Upper lobe of left lung (tissue), 6 donors: ENCODE measurements at regions not wholly inside any gene's neighbourhood (a gene's known extent, or its start where the extent isn't known, plus 50 kb on each side); places are given as distances from the start of the nearest gene placed in this dataset.
A peak's percentile ranks its signal among the peaks of the same experiment; 100 is the strongest.

Experiments
- ATAC-seq, 2 donors: fragments of 200-7000 bp; cut with Tn5 transposase; one replicate each; pipeline ENCODE4 v1.9.1; 2022; ENCODE audit warnings: mild to moderate bottlenecking in 2 of 2, moderate library complexity in 2 of 2; ENCODE audit not compliant: low FRiP score in 2 of 2
- DNase-seq, 2 donors: peaks; one replicate each; pipeline ENCODE4 v3.0.0-alpha.2; 2019 to 2020
- H3K27ac ChIP-seq, 4 donors: fragments of 200-600 bp; sonication (generic); one replicate each; pipeline ENCODE4 v1.5.1; 2016 to 2019
- H3K27me3 ChIP-seq, 4 donors: fragments of 200-600 bp; sonication (generic); one replicate each; pipeline ENCODE4 v1.5.1; 2017 to 2019
- H3K36me3 ChIP-seq, 4 donors: fragments of 200-600 bp; sonication (generic); one replicate each; pipeline ENCODE4 v1.5.1; 2016 to 2019
- H3K4me1 ChIP-seq, 4 donors: fragments of 200-600 bp; sonication (generic); one replicate each; pipeline ENCODE4 v1.5.1; 2018 to 2019
- H3K4me3 ChIP-seq, 4 donors: fragments of 200-600 bp; sonication (generic); one replicate each; pipeline ENCODE4 v1.5.1; 2017 to 2019; ENCODE audit warnings: mild to moderate bottlenecking in 2 of 4, moderate library complexity in 1 of 4
- H3K9me3 ChIP-seq, 4 donors: fragments of 200-600 bp; sonication (generic); one replicate each; pipeline ENCODE4 v1.5.1; 2018 to 2019
- CTCF ChIP-seq, 6 experiments: fragments of 450-650 bp in 4 of 6; fragments of 200-600 bp in 2 of 6; sonication (generic) in 2 of 6; IDR thresholded peaks; one replicate each; pipeline ENCODE4 v1.5.1; 2016 to 2019; ENCODE audit warnings: antibody characterized with exemption in 6 of 6
- EP300 ChIP-seq, 4 donors: sonication (generic); formaldehyde crosslinking; IDR thresholded peaks; one replicate each; pipeline ENCODE4 v1.5.1; 2017; ENCODE audit warnings: antibody characterized with exemption in 4 of 4, control low read depth in 2 of 4
- POLR2A ChIP-seq, 4 donors: fragments of 450-650 bp; IDR thresholded peaks; one replicate each; pipeline ENCODE4 v1.5.1; 2016 to 2017; ENCODE audit warnings: antibody characterized with exemption in 4 of 4, mild to moderate bottlenecking in 2 of 4
- POLR2AphosphoS5 ChIP-seq, 2 donors: sonication (generic); formaldehyde crosslinking; IDR thresholded peaks; one replicate each; pipeline ENCODE4 v1.5.1; 2017; ENCODE audit warnings: antibody characterized with exemption in 2 of 2
- WGBS, 2 donors: methylation state at CpG; one replicate each; pipeline ENCODE4 v1.1.5; 2017 to 2018; 5-methylcytosine and 5-hydroxymethylcytosine counted together
- donor health status: DM: no; HTN: no; CAD: no; lungs with moderate emphysema.
- donor health status: DM: no; HTN: yes; CAD: no; lungs with severe emphysema.

- DNase-seq: no peak
- no peak for TF ChIP-seq POLR2AphosphoS5 (IDR thresholded peaks at IDR 0.05)
- TF ChIP-seq POLR2A (IDR thresholded peaks at IDR 0.05): no peak
- Histone ChIP-seq H3K27ac (no peak overlapping the region), H3K4me3 (no peak overlapping the region), H3K9me3 (peaks cover 0 to 5% (median under 1%) of the 10 kb centered on the region in 4 donors), H3K27me3 (no peaks in the 10 kb centered on the region), H3K36me3 (no peaks in the 10 kb centered on the region), H3K4me1 (no peaks in the 10 kb centered on the region)
- peak in 1 of 2 donors; percentile 25 for ATAC-seq
- WGBS, 2 donors: 82 to 85% methylated on average over 6 to 8 of the region's 8 CpGs
Observed at GRCh38 chr1:20417581-20417980, 68.4 kb downstream of the CAMK2N1 start.

- DNase-seq: no peak
- 64 to 86% methylated on average over 3 of the region's 3 CpGs for WGBS, 2 donors
- Histone ChIP-seq H3K27ac (no peak overlapping the region), H3K36me3 (no peaks in the 10 kb centered on the region), H3K4me3 (no peak overlapping the region), H3K4me1 (no peaks in the 10 kb centered on the region), H3K9me3 (peaks cover 0 to 3% (median 0%) of the 10 kb centered on the region in 4 donors), H3K27me3 (no peaks in the 10 kb centered on the region)
- no peak for ATAC-seq
- TF ChIP-seq POLR2A (IDR thresholded peaks at IDR 0.05) (no peak), CTCF (IDR thresholded peaks at IDR 0.05) (no peak), EP300 (IDR thresholded peaks at IDR 0.05) (no peak), POLR2AphosphoS5 (IDR thresholded peaks at IDR 0.05) (no peak)
Observed at GRCh38 chr1:20416706-20417105, 69.3 kb downstream of the CAMK2N1 start.

- Histone ChIP-seq H3K27ac (no peak overlapping the region), H3K4me1 (no peaks in the 10 kb centered on the region), H3K4me3 (no peak overlapping the region), H3K36me3 (no peaks in the 10 kb centered on the region), H3K27me3 (no peaks in the 10 kb centered on the region), H3K9me3 (no peaks in the 10 kb centered on the region)
- 74 to 88% methylated on average over 2 to 3 of the region's 3 CpGs for WGBS, 2 donors
- TF ChIP-seq EP300 (IDR thresholded peaks at IDR 0.05) (no peak), POLR2AphosphoS5 (IDR thresholded peaks at IDR 0.05) (no peak), POLR2A (IDR thresholded peaks at IDR 0.05) (no peak), CTCF (IDR thresholded peaks at IDR 0.05) (no peak)
- ATAC-seq: no peak
- no peak for DNase-seq
Observed at GRCh38 chr1:20413776-20414140, 72.3 kb downstream of the CAMK2N1 start.

- H3K4me3 ChIP-seq: no peak overlapping the region
- H3K4me1 ChIP-seq: no peaks in the 10 kb centered on the region
- DNase-seq (peak in 1 of 2 donors; percentile 34), ATAC-seq (no peak)
- no peaks in the 10 kb centered on the region for H3K27me3 ChIP-seq
- TF ChIP-seq EP300 (IDR thresholded peaks at IDR 0.05): no peak
- no peak for TF ChIP-seq CTCF (IDR thresholded peaks at IDR 0.05)
- TF ChIP-seq POLR2AphosphoS5 (IDR thresholded peaks at IDR 0.05): no peak
- TF ChIP-seq POLR2A (IDR thresholded peaks at IDR 0.05): no peak
- H3K27ac ChIP-seq: no peak overlapping the region
- WGBS, 2 donors: 71 to 72% methylated on average over 11 of the region's 11 CpGs
- no peaks in the 10 kb centered on the region for H3K9me3 ChIP-seq
- H3K36me3 ChIP-seq: no peaks in the 10 kb centered on the region
Observed at GRCh38 chr1:20413136-20413775, 72.8 kb downstream of the CAMK2N1 start.

GRCh38 chr1:20411196-20411980 lies 74.6 kb downstream of the CAMK2N1 start:
- TF ChIP-seq POLR2A (IDR thresholded peaks at IDR 0.05) (no peak), CTCF (IDR thresholded peaks at IDR 0.05) (no peak), EP300 (IDR thresholded peaks at IDR 0.05) (no peak), POLR2AphosphoS5 (IDR thresholded peaks at IDR 0.05) (no peak)
- no peaks in the 10 kb centered on the region for H3K4me1 ChIP-seq
- DNase-seq (no peak), ATAC-seq (peak; percentile 62 to 68)
- 74 to 82% methylated on average over 7 to 9 of the region's 10 CpGs for WGBS, 2 donors
- no peaks in the 10 kb centered on the region for H3K27me3 ChIP-seq
- no peaks in the 10 kb centered on the region for H3K36me3 ChIP-seq
- H3K4me3 ChIP-seq: no peak overlapping the region
- no peaks in the 10 kb centered on the region for H3K9me3 ChIP-seq
- no peak overlapping the region for H3K27ac ChIP-seq
